CD4-positive, alpha-beta T cell treated with Interleukin-17A for 1 hour (primary cell): ENCODE measurements at regions not wholly inside any gene's neighbourhood (a gene's known extent, or its start where the extent isn't known, plus 50 kb on each side); places are given as distances from the start of the nearest gene placed in this dataset.

Source experiments
- DNase-seq: peaks from one replicate; pipeline ENCODE4 v3.0.0-alpha.2; 2020

GRCh38 chr17:5695480-5695879 is 111.2 kb upstream of the NLRP1 start:
- DNase-seq: no peak

GRCh38 chr17:5698959-5699358 is 114.7 kb upstream of the NLRP1 start:
- no peak for DNase-seq

GRCh38 chr17:5699814-5700213 is 115.5 kb upstream of the NLRP1 start:
- DNase-seq: no peak

- no peak for DNase-seq
Measured at GRCh38 chr17:5700745-5701144, 116.4 kb upstream of the NLRP1 start.

- DNase-seq: no peak
Measured at GRCh38 chr17:5701381-5701780, 117.1 kb upstream of the NLRP1 start.

GRCh38 chr17:5702951-5703510 is 118.7 kb upstream of the NLRP1 start:
- no peak for DNase-seq

- DNase-seq: no peak
Measured at GRCh38 chr17:5703736-5704135, 119.4 kb upstream of the NLRP1 start.

- no peak for DNase-seq
Measured at GRCh38 chr17:5705081-5705875, 121.0 kb upstream of the NLRP1 start.

- no peak for DNase-seq
Measured at GRCh38 chr17:5705876-5706576, 121.7 kb upstream of the NLRP1 start.

GRCh38 chr17:5706577-5707210 is 122.4 kb upstream of the NLRP1 start:
- peak; percentile 61 for DNase-seq

- no peak for DNase-seq
Measured at GRCh38 chr17:5707482-5707881, 123.2 kb upstream of the NLRP1 start.

GRCh38 chr17:5708344-5708743 is 124.0 kb upstream of the NLRP1 start:
- DNase-seq: no peak

- no peak for DNase-seq
Measured at GRCh38 chr17:5711344-5711743, 127.0 kb upstream of the NLRP1 start.

- DNase-seq: no peak
Measured at GRCh38 chr17:5714993-5715392, 130.7 kb upstream of the NLRP1 start.

- peak; percentile 1 for DNase-seq
Measured at GRCh38 chr17:5715478-5715877, 131.2 kb upstream of the NLRP1 start.

- no peak for DNase-seq
Measured at GRCh38 chr17:5718726-5719125, 134.4 kb upstream of the NLRP1 start.

- DNase-seq: no peak
Measured at GRCh38 chr17:5719976-5720375, 135.7 kb upstream of the NLRP1 start.

GRCh38 chr17:5730373-5730772 is 146.1 kb upstream of the NLRP1 start:
- DNase-seq: no peak

- no peak for DNase-seq
Measured at GRCh38 chr17:5740937-5741336, 156.6 kb upstream of the NLRP1 start.

- no peak for DNase-seq
Measured at GRCh38 chr17:5741810-5742209, 157.5 kb upstream of the NLRP1 start.

GRCh38 chr17:5745111-5745813 is 161.0 kb upstream of the NLRP1 start:
- no peak for DNase-seq

GRCh38 chr17:5747276-5747675 is 163.0 kb upstream of the NLRP1 start:
- DNase-seq: no peak

GRCh38 chr17:5747964-5748363 is 163.7 kb upstream of the NLRP1 start:
- DNase-seq: no peak
